ENCODE measurements at regions not wholly inside any gene's neighbourhood (a gene's known extent, or its start where the extent isn't known, plus 50 kb on each side); places are given as distances from the start of the nearest gene placed in this dataset.

DNA sequence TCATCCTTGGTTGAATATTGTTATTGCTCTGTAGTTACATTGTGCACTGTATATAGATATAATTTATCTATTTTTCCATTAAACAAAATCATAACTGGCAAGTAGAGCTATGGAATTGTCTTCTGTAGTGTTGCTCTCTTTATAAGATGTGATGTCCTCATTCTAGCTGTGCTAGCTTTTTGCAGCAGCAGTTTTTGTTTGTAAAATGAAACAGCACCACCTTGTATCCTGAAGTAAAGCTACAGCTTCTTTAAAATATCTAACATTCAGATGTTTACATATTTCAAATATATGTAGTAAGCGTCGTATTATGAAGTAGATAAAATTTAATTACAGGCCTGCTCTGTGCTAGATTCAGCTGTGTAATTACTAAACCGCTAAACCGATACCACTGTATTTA is 328.8 kb upstream of the MANEA start:
- H3K4me3 ChIP-seq (ENCODE audit: low read depth, low read length): no peak overlapping the region
- ChIA-PET CTCF (no interaction called here), POLR2A (no interaction called here)
- DNase-seq (ENCODE audit: low read depth, low spot score): no peak
- TF ChIP-seq, protein P1, sequence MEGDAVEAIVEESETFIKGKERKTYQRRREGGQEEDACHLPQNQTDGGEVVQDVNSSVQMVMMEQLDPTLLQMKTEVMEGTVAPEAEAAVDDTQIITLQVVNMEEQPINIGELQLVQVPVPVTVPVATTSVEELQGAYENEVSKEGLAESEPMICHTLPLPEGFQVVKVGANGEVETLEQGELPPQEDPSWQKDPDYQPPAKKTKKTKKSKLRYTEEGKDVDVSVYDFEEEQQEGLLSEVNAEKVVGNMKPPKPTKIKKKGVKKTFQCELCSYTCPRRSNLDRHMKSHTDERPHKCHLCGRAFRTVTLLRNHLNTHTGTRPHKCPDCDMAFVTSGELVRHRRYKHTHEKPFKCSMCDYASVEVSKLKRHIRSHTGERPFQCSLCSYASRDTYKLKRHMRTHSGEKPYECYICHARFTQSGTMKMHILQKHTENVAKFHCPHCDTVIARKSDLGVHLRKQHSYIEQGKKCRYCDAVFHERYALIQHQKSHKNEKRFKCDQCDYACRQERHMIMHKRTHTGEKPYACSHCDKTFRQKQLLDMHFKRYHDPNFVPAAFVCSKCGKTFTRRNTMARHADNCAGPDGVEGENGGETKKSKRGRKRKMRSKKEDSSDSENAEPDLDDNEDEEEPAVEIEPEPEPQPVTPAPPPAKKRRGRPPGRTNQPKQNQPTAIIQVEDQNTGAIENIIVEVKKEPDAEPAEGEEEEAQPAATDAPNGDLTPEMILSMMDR (IDR thresholded peaks at IDR 0.05; ENCODE audit: insufficient read depth, low read length, missing control alignments): no peak

GRCh38 chr6:95249175-95249574 is 328.2 kb upstream of the MANEA start:
- no peak for DNase-seq (ENCODE audit: low read depth, low spot score)
- H3K4me3 ChIP-seq (ENCODE audit: low read depth, low read length): no peak overlapping the region
- CTCF ChIA-PET: no interaction called here
- TF ChIP-seq, protein P1 (IDR thresholded peaks at IDR 0.05; ENCODE audit: insufficient read depth, low read length, missing control alignments): no peak
- POLR2A ChIA-PET: no interaction called here

DNA sequence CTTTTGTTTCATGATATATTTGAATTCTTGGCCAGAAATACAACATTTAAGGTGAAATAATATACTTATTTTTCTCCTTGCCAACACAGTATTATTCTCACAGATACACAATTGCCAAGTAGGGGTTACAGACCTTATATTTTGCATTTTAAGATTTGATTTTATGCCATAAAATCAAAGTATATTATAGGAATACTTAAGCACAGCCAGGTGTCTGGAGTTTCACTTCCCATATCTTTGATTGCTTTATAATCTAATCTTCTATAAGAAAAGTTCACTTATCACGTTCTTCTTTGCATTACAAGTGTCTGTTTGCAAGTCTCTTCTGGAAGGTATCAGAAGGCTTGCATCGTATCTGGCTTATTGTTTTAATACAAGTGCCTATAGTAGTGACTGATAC is 327.7 kb upstream of the MANEA start:
- TF ChIP-seq, protein P1 (IDR thresholded peaks at IDR 0.05; ENCODE audit: insufficient read depth, low read length, missing control alignments): no peak
- H3K4me3 ChIP-seq (ENCODE audit: low read depth, low read length): no peak overlapping the region
- CTCF ChIA-PET: no interaction called here
- DNase-seq (ENCODE audit: low read depth, low spot score): no peak
- POLR2A ChIA-PET: no interaction called here

DNA sequence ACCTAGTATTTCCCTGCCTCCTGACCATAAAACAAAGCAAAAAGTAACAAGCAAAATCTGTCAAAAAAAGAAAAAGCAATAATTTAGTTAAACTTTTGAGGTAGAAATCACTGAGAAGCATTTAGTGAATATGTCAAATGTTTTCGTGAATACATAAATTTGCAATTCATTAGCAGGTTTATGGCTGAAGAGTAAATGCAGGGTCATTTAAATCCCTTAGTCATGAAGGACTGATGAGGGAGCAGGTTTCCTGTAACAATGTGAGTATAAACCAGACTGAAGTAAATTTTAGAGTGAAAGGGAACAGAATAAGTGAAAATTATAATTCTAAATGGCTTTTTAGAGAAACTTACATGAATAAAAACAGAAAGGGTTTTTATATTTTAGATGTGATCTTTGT is 313.5 kb upstream of the MANEA start:
- no peak for DNase-seq (ENCODE audit: low read depth, low spot score)
- ChIA-PET POLR2A (no interaction called here), CTCF (no interaction called here)
- H3K4me3 ChIP-seq (ENCODE audit: low read depth, low read length): no peak overlapping the region
- TF ChIP-seq, protein P1 (IDR thresholded peaks at IDR 0.05; ENCODE audit: insufficient read depth, low read length, missing control alignments): no peak

- H3K4me3 ChIP-seq (ENCODE audit: low read depth, low read length): no peak overlapping the region
- POLR2A ChIA-PET: no interaction called here
- CTCF ChIA-PET: no interaction called here
- TF ChIP-seq, protein P1 (IDR thresholded peaks at IDR 0.05; ENCODE audit: insufficient read depth, low read length, missing control alignments): no peak
- DNase-seq (ENCODE audit: low read depth, low spot score): no peak
These were observed 310.6 kb upstream of the MANEA start for GRCh38 chr6:95266537-95267258.

DNA sequence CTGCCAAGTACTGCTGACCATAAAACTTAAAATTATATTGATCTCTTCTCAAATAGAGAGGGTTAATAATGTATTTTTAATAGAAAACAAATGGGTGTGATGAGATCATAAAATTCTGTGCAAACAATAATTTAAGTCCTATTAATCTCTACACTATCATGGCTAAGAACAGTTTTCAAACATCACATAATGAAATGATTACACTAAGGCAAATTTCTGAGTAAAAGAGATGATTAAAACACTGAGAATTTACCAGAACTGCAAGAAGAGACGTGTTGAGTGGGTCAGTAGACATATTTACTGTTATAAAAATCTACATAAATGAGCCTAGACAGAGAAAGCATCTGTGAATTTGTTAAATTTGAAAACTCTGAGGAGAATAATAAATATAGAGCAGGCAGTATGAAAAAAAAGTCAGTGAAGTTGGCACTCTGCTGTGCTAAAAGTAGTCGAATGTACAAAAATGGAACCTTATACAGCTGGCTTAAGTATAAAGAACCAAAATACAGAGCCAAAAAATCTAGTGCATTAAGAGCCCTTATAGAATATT is 302.6 kb upstream of the MANEA start:
- TF ChIP-seq, protein P1 (IDR thresholded peaks at IDR 0.05; ENCODE audit: insufficient read depth, low read length, missing control alignments): no peak
- CTCF ChIA-PET: no interaction called here
- H3K4me3 ChIP-seq (ENCODE audit: low read depth, low read length): no peak overlapping the region

More for the DNA sequence above, 302.6 kb upstream of the MANEA start:
- DNase-seq (ENCODE audit: low read depth, low spot score): no peak
- POLR2A ChIA-PET: no interaction called here
